WTC11 (cell line): ENCODE measurements at regions not wholly inside any gene's neighbourhood (a gene's known extent, or its start where the extent isn't known, plus 50 kb on each side); places are given as distances from the start of the nearest gene placed in this dataset.
A peak's percentile ranks its signal among the peaks of the same experiment; 100 is the strongest.

Source experiments
- ATAC-seq: fragments of 200-7000 bp; cut with Tn5 transposase; 2 replicates; pipeline ENCODE4 v1.10.0; 2021; ENCODE audit warnings: mild to moderate bottlenecking, moderate library complexity
- CTCF ChIA-PET: fragments of 300-600 bp; sonication (Branson Sonifier 250); formaldehyde crosslinking; loops from one replicate; lab custom pipeline; 2021; ENCODE audit warnings: antibody characterized with exemption; lab: Charles Lee
- POLR2A ChIA-PET: fragments of 350-600 bp; sonication (Branson Sonifier 250); formaldehyde crosslinking; loops from one replicate; lab custom pipeline; 2021; ENCODE audit warnings: antibody characterized with exemption; lab: Charles Lee
- DNase-seq: peaks from one replicate; pipeline ENCODE4 v3.0.0; 2021; ENCODE audit warnings: low spot score
- H3K27ac Mint-ChIP-seq: 2 replicates; pipeline ENCODE4 v1.8.0; 2021; ENCODE audit warnings: mixed read lengths
- H3K27me3 Mint-ChIP-seq: 2 replicates; pipeline ENCODE4 v1.8.0; 2021; ENCODE audit warnings: low read depth, mild to moderate bottlenecking, moderate library complexity, mixed read lengths
- H3K36me3 Mint-ChIP-seq: 2 replicates; pipeline ENCODE4 v1.8.0; 2021; ENCODE audit warnings: mixed read lengths
- H3K4me1 Mint-ChIP-seq: 2 replicates; pipeline ENCODE4 v1.8.0; 2022; ENCODE audit warnings: mixed read lengths
- H3K4me3 Mint-ChIP-seq: 2 replicates; pipeline ENCODE4 v1.8.0; 2021; ENCODE audit warnings: mild to moderate bottlenecking, moderate library complexity, mixed read lengths
- H3K9me3 Mint-ChIP-seq: 2 replicates; pipeline ENCODE4 v1.8.0; 2021; ENCODE audit warnings: mixed read lengths
- ARID4B ChIP-seq: sonication (generic); formaldehyde crosslinking; IDR thresholded peaks from 2 replicates; pipeline ENCODE4 v1.8.0; 2023; ENCODE audit warnings: missing genetic modification reagents, mild to moderate bottlenecking, borderline replicate concordance
- CBFB ChIP-seq: sonication (generic); formaldehyde crosslinking; IDR thresholded peaks from 2 replicates; pipeline ENCODE4 v1.8.1; 2022; ENCODE audit warnings: mild to moderate bottlenecking, low read depth, missing genetic modification reagents
- ETV6 ChIP-seq: sonication (generic); formaldehyde crosslinking; IDR thresholded peaks from 2 replicates; pipeline ENCODE4 v1.8.1; 2022; ENCODE audit warnings: mild to moderate bottlenecking, missing genetic modification reagents
- FOXK1 ChIP-seq: sonication (generic); formaldehyde crosslinking; IDR thresholded peaks from 2 replicates; pipeline ENCODE4 v1.8.0; 2022; ENCODE audit warnings: mild to moderate bottlenecking, moderate library complexity, missing genetic modification reagents
- GRHL2 ChIP-seq: fragments of 250-450 bp; sonication (Bioruptor Pico); IDR thresholded peaks from 2 replicates; pipeline ENCODE4 v1.8.0; 2022; ENCODE audit warnings: mild to moderate bottlenecking, moderate library complexity; ENCODE audit not compliant: insufficient replicate concordance, severe bottlenecking
- HMGA2 ChIP-seq: fragments of 250-450 bp; sonication (Bioruptor Pico); IDR thresholded peaks from 2 replicates; pipeline ENCODE4 v1.4.0; 2021; ENCODE audit warnings: mild to moderate bottlenecking, moderate library complexity
- IRF1 ChIP-seq: sonication (generic); formaldehyde crosslinking; IDR thresholded peaks from 2 replicates; pipeline ENCODE4 v1.8.0; 2023; ENCODE audit warnings: missing genetic modification reagents
- MYBL2 ChIP-seq: sonication (generic); formaldehyde crosslinking; IDR thresholded peaks from 2 replicates; pipeline ENCODE4 v1.8.1; 2023; ENCODE audit warnings: mild to moderate bottlenecking, moderate library complexity, missing genetic modification reagents
- PRRX2 ChIP-seq: fragments of 250-450 bp; sonication (Bioruptor Pico); IDR thresholded peaks from 2 replicates; pipeline ENCODE4 v1.8.0; 2021; ENCODE audit warnings: mild to moderate bottlenecking
- RELA ChIP-seq: sonication (generic); formaldehyde crosslinking; IDR thresholded peaks from 2 replicates; pipeline ENCODE4 v1.8.1; 2022; ENCODE audit warnings: missing genetic modification reagents, mild to moderate bottlenecking, borderline replicate concordance
- SMAD4 ChIP-seq: sonication (generic); formaldehyde crosslinking; IDR thresholded peaks from 2 replicates; pipeline ENCODE4 v1.8.0; 2022; ENCODE audit warnings: mild to moderate bottlenecking, missing genetic modification reagents
- SP1 ChIP-seq: sonication (generic); formaldehyde crosslinking; conservative IDR thresholded peaks from 2 replicates; pipeline ENCODE4 v1.8.1; 2022; ENCODE audit warnings: missing genetic modification reagents
- STAT6 ChIP-seq: sonication (generic); formaldehyde crosslinking; conservative IDR thresholded peaks from 2 replicates; pipeline ENCODE4 v1.8.1; 2023; ENCODE audit warnings: mild to moderate bottlenecking, low read depth, missing genetic modification reagents, moderate library complexity
- TCF7 ChIP-seq: sonication (generic); formaldehyde crosslinking; IDR thresholded peaks from 2 replicates; pipeline ENCODE4 v1.8.0; 2022; ENCODE audit warnings: mild to moderate bottlenecking, low read depth, missing genetic modification reagents, moderate library complexity
- TEAD1 ChIP-seq: sonication (generic); formaldehyde crosslinking; IDR thresholded peaks from 2 replicates; pipeline ENCODE4 v1.8.0; 2022; ENCODE audit warnings: mild to moderate bottlenecking, missing genetic modification reagents
- TP53 ChIP-seq: sonication (generic); formaldehyde crosslinking; IDR thresholded peaks from 2 replicates; pipeline ENCODE4 v1.8.1; 2023; ENCODE audit warnings: mild to moderate bottlenecking, missing genetic modification reagents
- ZNF121 ChIP-seq: sonication (generic); formaldehyde crosslinking; IDR thresholded peaks from 2 replicates; pipeline ENCODE4 v1.8.0; 2023; ENCODE audit warnings: missing genetic modification reagents
- ZNF423 ChIP-seq: fragments of 250-450 bp; sonication (Bioruptor Pico); IDR thresholded peaks from 2 replicates; pipeline ENCODE4 v2.1.2; 2022; ENCODE audit warnings: mild to moderate bottlenecking, moderate library complexity
- TF ChIP-seq, protein P1 (sequence below): sonication (generic); formaldehyde crosslinking; IDR thresholded peaks from 2 replicates; pipeline ENCODE4 v1.8.0; 2022; ENCODE audit warnings: mild to moderate bottlenecking, missing genetic modification reagents

GRCh38 chr5:3886524-3887451 is 291.2 kb downstream of the IRX1 start (continued):
- no peak for TF ChIP-seq ARID4B (CRISPR knock-in tag)
- no peak for TF ChIP-seq MYBL2 (CRISPR knock-in tag)
- no peak for TF ChIP-seq SMAD4 (CRISPR knock-in tag)
- TF ChIP-seq, all 79 proteins: peak for 0

- Mint-ChIP-seq H3K27ac (no peak overlapping the region), H3K4me3 (no peak overlapping the region), H3K9me3 (peaks cover 17% of the 10 kb centered on the region), H3K27me3 (peaks cover 9% of the 10 kb centered on the region), H3K36me3 (peaks cover 7% of the 10 kb centered on the region; the same call in 1 of the 2 replicates), H3K4me1 (peaks cover 18% of the 10 kb centered on the region)
- no peak for DNase-seq
- no peak for ATAC-seq
- TF ChIP-seq SP1 (CRISPR knock-in tag) = no peak
- ChIA-PET POLR2A (no interaction called here), CTCF (interaction anchor here (1.1 kb wide), 1 partner anchor 1290 kb away, joined by 4 read pairs; no protein-coding TSS in a partner anchor)
Measured at GRCh38 chr5:3888310-3888709, 292.7 kb downstream of the IRX1 start.

DNA sequence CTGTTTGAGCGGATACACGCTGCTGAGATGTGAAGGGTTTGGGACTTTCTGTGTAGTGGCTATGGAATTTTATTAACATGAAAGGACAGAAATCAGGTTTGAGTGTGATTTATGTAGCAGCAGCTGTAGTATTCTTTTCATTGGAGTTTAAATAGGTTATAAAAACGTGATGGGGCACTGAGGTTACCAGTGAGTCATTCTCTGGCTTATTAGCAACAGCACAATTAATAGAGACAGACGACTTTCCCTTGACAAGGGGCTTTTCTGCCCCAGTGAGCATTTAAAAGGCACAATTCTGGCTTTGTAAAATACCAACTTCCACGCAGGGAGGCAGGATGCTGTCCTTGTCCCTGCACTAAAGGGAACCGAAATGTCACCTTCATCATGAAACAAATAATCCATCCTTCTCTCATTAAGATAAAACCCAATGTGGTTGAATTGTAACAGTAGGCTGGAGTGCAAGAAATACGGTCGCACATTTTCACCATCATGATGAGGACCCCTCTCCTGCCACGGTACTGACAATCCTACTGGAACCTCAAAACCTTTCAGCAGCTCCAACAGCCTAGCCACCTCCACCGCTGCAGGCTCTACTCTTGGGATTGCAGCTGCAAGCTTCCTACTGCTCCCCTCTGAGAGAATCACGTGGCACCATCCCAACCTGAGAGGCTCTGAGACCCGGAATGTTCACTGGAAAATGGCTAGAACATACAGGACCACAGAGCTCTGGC is 293.9 kb downstream of the IRX1 start:
- Mint-ChIP-seq H3K27me3 (peaks cover 9% of the 10 kb centered on the region), H3K4me3 (no peak overlapping the region), H3K9me3 (peaks cover 21% of the 10 kb centered on the region), H3K36me3 (peaks cover 7% of the 10 kb centered on the region; the same call in 1 of the 2 replicates), H3K27ac (no peak overlapping the region), H3K4me1 (peaks cover 18% of the 10 kb centered on the region)
- ATAC-seq (no peak), DNase-seq (no peak)
- no peak for TF ChIP-seq STAT6
- no peak for TF ChIP-seq GRHL2 (CRISPR knock-in tag)
- no peak for TF ChIP-seq TCF7 (CRISPR knock-in tag)
- no peak for TF ChIP-seq ZNF423 (CRISPR knock-in tag)
- TF ChIP-seq CBFB (CRISPR knock-in tag) = no peak
- no peak for TF ChIP-seq TP53 (CRISPR knock-in tag)
- ChIA-PET CTCF (interaction anchor here (1.1 kb wide), 1 partner anchor 1291 kb away, joined by 4 read pairs; no protein-coding TSS in a partner anchor), POLR2A (no interaction called here)

- CTCF ChIA-PET = no interaction called here
- Mint-ChIP-seq H3K4me1 (peaks cover 18% of the 10 kb centered on the region), H3K27ac (no peak overlapping the region), H3K27me3 (peaks cover 9% of the 10 kb centered on the region), H3K9me3 (peaks cover 21% of the 10 kb centered on the region), H3K4me3 (no peak overlapping the region), H3K36me3 (peaks cover 7% of the 10 kb centered on the region; the same call in 1 of the 2 replicates)
- POLR2A ChIA-PET = no interaction called here
- ATAC-seq = peak; percentile 56
- TF ChIP-seq ZNF121 (CRISPR knock-in tag) = no peak
- 0 out of 2 replicates have a peak, but pooled peaks have one; percentile 15 for TF ChIP-seq FOXK1 (CRISPR knock-in tag)
- no peak for TF ChIP-seq TEAD1 (CRISPR knock-in tag)
- no peak for TF ChIP-seq PRRX2
- peak; percentile 43; the same call in 1 of the 2 replicates for TF ChIP-seq ETV6 (CRISPR knock-in tag)
- TF ChIP-seq HMGA2 (CRISPR knock-in tag) = no peak
- TF ChIP-seq IRF1 (CRISPR knock-in tag) = no peak
- TF ChIP-seq RELA (CRISPR knock-in tag) = no peak
- TF ChIP-seq, protein P1, sequence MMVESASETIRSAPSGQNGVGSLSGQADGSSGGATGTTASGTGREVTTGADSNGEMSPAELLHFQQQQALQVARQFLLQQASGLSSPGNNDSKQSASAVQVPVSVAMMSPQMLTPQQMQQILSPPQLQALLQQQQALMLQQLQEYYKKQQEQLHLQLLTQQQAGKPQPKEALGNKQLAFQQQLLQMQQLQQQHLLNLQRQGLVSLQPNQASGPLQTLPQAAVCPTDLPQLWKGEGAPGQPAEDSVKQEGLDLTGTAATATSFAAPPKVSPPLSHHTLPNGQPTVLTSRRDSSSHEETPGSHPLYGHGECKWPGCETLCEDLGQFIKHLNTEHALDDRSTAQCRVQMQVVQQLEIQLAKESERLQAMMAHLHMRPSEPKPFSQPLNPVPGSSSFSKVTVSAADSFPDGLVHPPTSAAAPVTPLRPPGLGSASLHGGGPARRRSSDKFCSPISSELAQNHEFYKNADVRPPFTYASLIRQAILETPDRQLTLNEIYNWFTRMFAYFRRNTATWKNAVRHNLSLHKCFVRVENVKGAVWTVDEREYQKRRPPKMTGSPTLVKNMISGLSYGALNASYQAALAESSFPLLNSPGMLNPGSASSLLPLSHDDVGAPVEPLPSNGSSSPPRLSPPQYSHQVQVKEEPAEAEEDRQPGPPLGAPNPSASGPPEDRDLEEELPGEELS = peak; percentile 56; the same call in 1 of the 2 replicates
- peak; percentile 82 for TF ChIP-seq ZNF423 (CRISPR knock-in tag)
- DNase-seq = peak; percentile 21
Measured at GRCh38 chr5:3891113-3891512, 295.5 kb downstream of the IRX1 start.
